Glomerular visceral epithelial cell (primary cell): ENCODE measurements at regions not wholly inside any gene's neighbourhood (a gene's known extent, or its start where the extent isn't known, plus 50 kb on each side); places are given as distances from the start of the nearest gene placed in this dataset.
"Not testable (repeated sequence)": the region's sequence is repeated elsewhere in the genome, so short reads cannot be mapped to it uniquely, and the experiment has no call there.

ENCODE experiments used
- DNase-seq: peaks from one replicate; pipeline ENCODE4 v3.0.0-alpha.2; 2016; ENCODE audit errors: extremely low spot score

- DNase-seq: no peak
Measured at GRCh38 chr1:68780919-68781318, 284.0 kb upstream of the DEPDC1 start.

GRCh38 chr1:68782890-68783289, 286.0 kb upstream of the DEPDC1 start:
- no peak for DNase-seq

- no peak for DNase-seq
Measured at GRCh38 chr1:68785328-68785727, 288.4 kb upstream of the DEPDC1 start.

GRCh38 chr1:68788762-68789161, 291.9 kb upstream of the DEPDC1 start:
- no peak for DNase-seq

DNA sequence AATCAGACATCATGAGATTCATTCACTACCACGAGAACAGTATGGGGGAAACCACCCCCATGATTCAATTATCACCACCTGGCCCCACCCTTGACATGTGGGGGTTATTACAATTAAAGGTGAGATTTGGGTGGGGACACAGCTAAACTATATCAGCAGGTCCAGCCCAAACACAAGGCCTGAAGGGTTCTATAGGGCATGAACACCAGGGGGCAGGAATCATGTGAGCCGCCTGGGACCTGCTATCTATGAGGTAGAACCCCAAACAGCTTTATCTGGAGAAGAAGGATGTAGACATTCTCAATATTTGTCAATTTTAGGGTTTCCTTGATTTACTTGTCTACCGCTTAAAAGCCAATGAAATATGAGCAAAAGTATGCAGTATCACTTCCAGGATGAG, 294.9 kb upstream of the DEPDC1 start:
- no peak for DNase-seq

DNA sequence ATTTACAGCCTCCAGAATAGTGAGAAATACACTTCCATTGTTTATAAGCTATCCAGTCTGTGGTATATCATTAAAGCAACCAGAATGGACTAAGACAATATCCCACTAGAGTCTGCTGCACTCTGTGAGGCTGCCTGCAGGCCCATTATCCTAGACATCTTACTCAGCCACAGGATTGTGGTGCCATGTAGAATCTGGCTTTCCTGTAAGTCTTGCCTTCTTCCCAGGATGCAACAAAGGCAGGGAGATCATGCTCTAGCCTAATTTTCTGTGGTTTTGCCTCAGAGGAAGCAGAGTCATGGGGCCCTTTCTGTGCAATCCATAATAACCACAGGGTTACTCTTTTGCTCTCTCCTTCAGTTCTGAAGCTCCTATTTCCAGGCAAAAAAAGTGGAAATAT, 299.1 kb upstream of the DEPDC1 start:
- DNase-seq: no peak

DNA sequence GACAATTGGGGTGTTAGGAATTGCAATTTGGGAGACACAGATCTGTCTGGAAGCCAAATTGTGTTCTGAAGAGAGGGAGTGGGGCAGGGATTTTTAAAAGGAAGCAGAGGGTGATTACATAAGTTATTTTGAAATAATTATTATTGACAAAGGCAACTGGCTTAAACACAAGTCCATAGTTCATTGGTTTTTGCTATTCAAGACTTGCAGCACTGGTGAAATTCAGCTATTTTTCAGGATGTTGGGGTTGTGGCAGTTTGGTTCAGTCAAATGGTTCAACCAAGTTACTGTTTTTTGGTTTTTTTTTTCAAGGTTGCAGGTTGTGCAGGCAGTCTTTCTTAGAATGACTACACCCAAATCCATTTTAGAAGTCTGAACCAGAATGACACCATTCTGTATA, 300.0 kb upstream of the DEPDC1 start:
- DNase-seq: no peak

DNA sequence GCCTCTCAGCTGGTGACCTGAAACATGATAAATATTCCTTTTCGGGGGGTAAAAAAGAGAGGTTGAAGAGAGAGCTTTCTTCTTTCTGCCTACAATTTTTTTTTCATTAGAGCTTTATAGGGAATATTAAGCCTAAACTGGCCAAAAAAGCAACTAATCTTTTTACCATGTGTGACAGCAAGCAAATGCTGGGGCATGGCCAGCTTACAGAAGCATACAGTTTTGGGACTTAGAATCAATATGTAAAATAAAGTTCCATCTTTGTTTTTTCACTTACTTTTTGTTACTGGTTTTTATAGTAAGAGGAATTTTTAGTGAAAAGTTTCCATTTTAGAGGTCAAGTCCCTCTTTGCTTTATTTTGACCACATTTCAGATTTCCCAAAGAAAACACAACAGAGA, 301.2 kb upstream of the DEPDC1 start:
- no peak for DNase-seq

- DNase-seq: no peak
Measured at GRCh38 chr1:68799096-68799495, 302.2 kb upstream of the DEPDC1 start.

DNA sequence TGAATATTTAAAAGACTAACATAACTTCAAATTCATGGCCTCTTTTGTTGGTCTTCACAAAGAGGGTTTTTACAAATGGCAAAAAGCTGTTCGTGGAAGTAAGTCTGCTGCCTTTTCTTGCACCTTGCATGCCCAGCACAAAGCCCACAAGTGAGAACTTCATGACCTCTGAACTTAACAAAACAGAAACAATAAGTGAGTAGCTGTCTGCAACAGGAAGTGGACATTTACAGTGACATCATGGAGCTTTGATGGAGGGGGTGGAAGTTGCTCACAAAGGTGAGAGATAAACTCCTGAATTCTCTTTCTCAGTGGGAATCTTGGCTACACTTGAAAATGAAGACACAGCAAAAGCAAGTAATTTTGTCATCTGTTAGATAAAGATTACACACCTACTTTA, 303.3 kb upstream of the DEPDC1 start:
- DNase-seq: no peak

- DNase-seq: no peak
Measured at GRCh38 chr1:68801440-68801839, 304.6 kb upstream of the DEPDC1 start.

DNA sequence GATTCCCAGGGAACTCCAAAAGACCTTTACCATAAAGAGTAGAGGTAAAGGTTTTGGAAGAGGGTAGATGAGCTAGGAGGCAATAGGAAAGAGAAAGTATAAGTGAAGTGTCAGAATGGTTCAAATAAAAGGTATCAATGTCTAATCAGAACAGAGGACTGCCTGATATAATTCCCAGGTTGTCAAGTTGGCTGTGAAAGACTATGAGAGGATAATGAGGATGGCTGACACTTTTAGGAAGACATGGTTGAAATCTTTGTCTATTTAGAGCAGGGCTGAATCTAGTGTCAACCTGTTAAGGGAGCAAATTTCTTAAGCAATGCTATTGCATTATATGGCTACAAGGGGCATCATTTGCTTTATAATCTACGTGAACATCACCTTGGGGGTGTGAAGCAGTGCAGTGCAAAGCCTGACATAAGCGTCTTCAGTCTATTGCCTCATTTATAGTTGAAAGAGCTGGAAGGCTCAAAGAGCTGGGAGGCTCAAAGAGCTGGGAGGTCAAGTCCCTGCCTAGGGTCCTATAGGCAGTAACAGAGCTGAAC, 308.3 kb upstream of the DEPDC1 start:
- DNase-seq: no peak

GRCh38 chr1:68808351-68808750, 311.5 kb upstream of the DEPDC1 start:
- no peak for DNase-seq

DNA sequence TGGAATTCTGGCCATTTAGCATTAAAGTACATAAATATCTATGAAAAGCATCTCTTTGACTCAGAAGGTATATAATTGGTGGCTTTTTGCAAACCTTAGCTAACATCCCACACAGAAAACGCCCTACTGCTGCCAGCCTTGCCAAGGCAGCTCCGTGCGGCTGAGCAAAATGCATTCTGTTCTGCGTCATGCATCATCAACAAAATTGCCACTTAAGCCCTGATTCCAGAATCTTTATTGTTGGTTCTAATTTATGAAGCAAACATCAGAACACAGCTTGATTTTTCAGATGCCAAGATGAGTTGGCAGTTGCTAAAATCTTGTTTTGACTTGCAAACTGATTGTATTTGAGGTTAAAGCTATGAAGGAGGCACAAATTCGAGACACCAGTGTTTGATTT, 314.9 kb upstream of the DEPDC1 start:
- no peak for DNase-seq

DNA sequence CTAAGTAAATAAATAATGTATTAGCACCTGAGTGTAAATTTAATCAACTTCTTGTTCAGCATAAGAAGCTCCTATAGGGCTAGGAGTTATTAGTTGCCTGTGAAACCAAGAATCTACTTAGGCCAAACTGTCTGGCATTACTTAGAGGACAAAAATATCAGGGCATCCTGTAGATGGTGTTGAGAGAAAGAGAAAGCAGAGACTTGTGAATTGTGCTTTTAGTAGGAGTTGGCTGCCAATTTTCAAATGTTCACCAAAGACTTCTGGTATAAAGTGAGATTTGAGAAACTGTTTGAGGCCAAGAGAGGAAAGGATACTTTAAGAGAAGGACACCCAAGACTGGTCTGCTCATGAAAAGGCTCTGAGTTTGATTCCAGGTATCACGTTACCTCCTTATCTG, 315.5 kb upstream of the DEPDC1 start:
- no peak for DNase-seq

- peak; percentile 16 for DNase-seq
Measured at GRCh38 chr1:68814067-68814466, 317.2 kb upstream of the DEPDC1 start.

GRCh38 chr1:68815632-68816031, 318.8 kb upstream of the DEPDC1 start:
- DNase-seq: no peak

GRCh38 chr1:68817505-68818210, 320.8 kb upstream of the DEPDC1 start:
- DNase-seq: not testable (repeated sequence)

GRCh38 chr1:68819190-68819829, 322.4 kb upstream of the DEPDC1 start:
- DNase-seq: peak; percentile 25

GRCh38 chr1:68820151-68820550, 323.3 kb upstream of the DEPDC1 start:
- no peak for DNase-seq

DNA sequence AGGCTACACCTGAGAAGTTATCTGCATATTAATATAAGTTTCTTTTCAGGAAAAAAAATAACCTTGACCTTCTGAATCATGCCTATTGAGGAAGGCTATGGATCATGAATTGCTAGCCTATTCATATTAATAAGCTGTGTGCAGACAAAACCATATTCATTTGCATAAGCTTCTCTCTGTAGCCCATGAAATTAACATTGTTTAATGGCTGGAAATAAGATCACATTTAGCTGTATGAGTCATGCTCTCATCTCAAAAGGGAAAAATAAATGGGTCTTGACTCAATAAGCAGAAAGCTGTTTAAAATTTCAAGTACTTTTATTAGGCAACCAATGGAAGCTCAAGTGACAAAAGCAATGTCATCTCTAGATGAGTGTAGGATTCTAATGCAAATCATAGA, 330.0 kb upstream of the DEPDC1 start:
- DNase-seq: no peak

GRCh38 chr1:68827261-68827660, 330.4 kb upstream of the DEPDC1 start:
- DNase-seq: no peak

GRCh38 chr1:68828013-68828412, 331.1 kb upstream of the DEPDC1 start:
- DNase-seq: no peak

DNA sequence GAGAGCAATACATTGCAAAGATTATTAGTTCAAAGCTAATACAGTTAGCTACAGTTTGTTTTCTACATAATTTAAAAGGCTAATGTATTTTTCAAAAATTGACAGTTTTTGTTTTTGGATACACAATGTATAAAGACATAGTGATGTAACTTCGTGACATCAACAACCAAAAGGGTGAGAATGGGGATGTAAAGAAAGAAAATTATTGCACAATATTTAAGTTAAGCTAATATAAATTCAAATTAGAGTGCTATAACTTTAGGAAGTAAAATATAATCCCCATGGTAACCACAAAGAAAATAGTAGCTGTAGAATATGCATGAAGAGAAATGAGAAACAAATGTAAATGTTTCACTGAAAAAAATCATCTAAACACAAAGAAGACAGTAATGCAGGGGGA, 334.4 kb upstream of the DEPDC1 start:
- DNase-seq: no peak
